HPDE6-E6E7 (cell line): ENCODE measurements at regions not wholly inside any gene's neighbourhood (a gene's known extent, or its start where the extent isn't known, plus 50 kb on each side); places are given as distances from the start of the nearest gene placed in this dataset.

Source experiments
- DNase-seq: peaks from one replicate; pipeline ENCODE4 v3.0.0; 2011; ENCODE audit warnings: missing footprints; ENCODE audit errors: extremely low spot score

- no peak for DNase-seq
These were observed 220.1 kb upstream of the CNTN5 start for GRCh38 chr11:98800696-98801095.

GRCh38 chr11:98828986-98829708 is 191.6 kb upstream of the CNTN5 start:
- DNase-seq: no peak

DNA sequence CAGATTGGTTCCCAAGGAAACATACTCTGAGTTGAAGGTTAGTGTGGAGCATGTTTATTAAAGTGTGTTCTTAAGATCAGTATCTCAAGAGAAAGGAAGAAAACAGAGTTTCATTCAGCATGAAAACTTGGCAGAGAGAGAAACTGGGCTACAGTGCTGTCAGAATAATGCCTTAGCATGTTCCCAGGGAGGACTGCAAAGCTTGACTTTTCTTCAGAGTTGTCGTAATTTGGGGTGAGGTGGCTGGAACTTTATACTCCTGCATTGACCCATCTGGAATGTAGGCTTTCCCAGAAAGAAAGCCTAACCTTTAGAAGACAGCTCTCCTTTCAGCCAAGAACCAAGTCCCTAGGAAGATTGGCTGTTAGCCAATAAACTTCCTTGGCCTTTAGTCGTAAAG is 190.8 kb upstream of the CNTN5 start:
- DNase-seq: no peak

- no peak for DNase-seq
These were observed 186.0 kb upstream of the CNTN5 start for GRCh38 chr11:98834776-98835175.

GRCh38 chr11:98835335-98835734 is 185.4 kb upstream of the CNTN5 start:
- no peak for DNase-seq

DNA sequence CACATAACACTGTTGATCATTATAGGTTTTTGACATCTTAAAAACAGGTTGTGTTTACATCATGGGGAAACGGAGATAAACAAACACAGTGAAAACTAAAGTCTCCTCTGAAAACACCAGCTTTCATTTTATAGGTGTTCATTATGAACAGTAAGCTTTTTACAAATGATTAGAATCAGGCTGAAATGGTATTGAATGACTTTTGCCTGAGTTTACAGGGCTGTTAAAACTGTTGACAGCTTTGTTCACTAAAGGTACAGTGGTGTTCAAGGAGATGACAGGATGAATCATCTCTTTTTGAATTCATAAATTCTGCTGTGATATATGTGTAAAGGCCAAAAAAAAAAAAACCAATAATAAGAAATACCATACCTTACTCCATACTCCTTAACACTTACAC is 184.6 kb upstream of the CNTN5 start:
- no peak for DNase-seq

GRCh38 chr11:98842187-98842586 is 178.6 kb upstream of the CNTN5 start:
- DNase-seq: no peak

GRCh38 chr11:98862169-98862568 is 158.6 kb upstream of the CNTN5 start:
- no peak for DNase-seq

DNA sequence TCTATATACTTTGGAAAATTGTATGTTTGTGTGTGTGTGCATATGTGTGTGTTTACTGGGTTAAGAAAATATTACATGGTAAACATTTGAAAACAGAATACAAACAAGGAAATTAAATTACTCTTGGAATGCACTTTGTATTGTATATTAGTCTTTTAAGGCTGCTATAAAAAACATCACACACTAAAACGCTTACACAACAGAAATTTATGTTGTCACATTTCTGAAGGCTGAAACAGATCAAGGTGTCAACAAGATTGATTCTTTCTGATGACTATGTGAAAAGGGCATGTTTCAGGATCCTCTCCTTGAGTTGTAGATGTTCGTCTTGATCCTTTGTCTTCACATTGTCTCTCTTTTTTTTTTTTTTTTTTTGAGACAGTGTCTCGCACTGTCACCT is 149.1 kb upstream of the CNTN5 start:
- DNase-seq: no peak

DNA sequence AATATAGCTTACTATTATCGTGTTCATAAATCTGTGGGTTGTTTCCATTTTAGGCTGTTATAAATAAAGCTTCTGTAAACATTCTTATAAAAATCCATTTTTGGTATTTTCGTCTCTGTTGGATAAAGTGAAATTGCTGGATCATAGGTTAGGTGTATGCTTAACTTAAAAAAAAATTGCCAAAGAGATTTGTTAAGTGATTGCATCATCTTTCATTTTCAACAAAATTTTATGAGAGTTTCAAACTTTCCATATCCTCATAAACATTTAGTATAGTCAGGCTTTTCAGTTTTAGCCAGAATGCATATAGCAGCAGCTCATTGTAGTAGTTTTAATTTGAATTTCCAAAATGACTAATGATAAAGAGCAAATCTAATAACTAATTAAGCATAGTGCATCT is 146.7 kb upstream of the CNTN5 start:
- no peak for DNase-seq

- no peak for DNase-seq
These were observed 124.8 kb upstream of the CNTN5 start for GRCh38 chr11:98895936-98896335.

DNA sequence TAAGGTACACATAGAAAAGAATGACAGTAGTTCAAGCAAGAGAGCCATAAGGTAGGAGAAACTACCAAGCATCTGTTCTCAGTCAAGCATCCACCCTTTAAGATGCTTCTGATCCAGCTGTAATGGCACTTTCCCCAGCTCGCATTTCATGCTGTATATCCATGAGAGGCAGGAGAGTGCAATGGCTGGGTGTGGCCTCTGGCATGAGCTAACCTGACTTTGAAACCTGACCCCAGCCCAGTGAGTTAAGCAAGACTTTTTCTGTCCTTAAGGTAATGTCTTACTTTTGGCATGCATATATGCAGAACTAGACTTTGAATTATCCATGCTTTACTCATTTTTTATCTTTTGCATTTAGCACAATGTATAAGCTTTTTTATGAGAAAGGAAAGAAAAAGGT is 79.8 kb upstream of the CNTN5 start:
- peak; percentile 57 for DNase-seq

- DNase-seq: no peak
These were observed 76.3 kb upstream of the CNTN5 start for GRCh38 chr11:98944461-98944860.

DNA sequence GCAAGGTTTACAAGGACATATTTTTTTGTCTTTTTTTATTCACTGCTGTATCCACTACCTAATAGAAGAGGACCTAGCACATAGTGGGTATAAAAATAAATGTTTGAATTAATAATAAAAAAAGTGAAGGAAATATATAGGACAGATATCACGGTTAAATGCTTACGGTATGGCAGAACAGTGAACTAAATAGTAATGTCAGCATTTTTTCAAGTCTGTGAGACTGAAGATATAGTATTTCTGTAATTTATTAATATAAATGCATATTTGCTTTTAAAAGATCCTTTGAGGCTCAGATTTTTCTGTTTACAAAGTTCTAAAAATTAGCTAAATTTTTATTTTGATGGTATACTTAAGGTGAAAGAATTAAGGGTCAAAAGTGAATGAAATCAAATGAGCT is 68.6 kb upstream of the CNTN5 start:
- DNase-seq: no peak

DNA sequence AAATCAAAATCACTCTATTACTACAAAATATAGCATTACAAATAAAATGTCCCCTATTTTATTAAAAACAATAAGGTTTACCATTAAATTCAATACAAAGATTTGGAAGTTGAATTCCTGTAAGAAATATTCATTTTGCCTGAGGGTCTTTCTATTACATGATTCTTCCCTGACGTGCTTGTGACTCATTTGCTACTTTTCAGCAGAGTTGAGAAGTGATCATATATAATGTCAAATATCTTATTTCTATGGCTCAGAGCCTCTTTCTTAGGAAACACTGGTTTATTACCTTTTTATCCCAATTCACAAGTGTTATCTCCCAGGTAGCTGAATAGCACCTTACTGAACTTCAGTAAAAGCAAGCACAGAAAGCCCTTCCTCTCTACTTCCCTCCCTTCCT is 65.2 kb upstream of the CNTN5 start:
- DNase-seq: peak; percentile 20

DNA sequence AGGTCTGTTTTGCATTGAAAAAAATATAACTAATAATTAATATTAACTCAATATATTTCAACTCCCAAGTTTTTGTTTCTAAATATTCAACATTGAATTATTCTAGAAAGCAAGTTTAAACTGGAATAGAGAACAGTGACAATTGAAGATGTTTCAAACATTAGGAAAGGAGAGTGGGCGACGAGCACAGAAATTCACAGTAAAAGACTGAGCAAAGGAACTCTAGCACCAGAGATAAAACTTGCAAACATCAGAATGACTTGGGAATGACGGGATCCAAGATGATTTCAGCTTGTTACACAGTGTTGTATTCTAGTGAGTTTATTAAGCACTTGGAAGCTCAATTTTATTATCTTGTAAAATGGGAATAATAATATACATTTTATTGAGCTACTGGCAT is 56.6 kb upstream of the CNTN5 start:
- DNase-seq: no peak

DNA sequence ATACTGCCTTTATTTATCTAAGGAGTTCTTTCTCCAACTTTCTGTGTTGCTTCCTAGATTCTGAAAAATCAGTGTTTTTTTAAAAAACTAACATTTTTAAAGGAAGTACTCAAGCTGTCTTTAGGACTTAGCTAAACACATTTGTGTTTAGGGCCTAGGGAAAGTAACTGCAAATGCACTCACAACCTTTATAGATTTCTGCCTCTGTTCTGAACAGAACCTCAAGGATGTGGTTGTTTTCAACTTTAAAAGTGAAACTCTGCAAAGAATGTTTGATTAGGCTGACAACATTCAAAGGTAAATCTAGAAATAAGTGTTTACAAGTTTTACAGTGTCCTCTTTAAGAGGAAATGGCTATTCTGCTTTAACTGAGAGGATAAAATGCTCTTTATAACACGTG is 55.4 kb upstream of the CNTN5 start:
- DNase-seq: no peak

DNA sequence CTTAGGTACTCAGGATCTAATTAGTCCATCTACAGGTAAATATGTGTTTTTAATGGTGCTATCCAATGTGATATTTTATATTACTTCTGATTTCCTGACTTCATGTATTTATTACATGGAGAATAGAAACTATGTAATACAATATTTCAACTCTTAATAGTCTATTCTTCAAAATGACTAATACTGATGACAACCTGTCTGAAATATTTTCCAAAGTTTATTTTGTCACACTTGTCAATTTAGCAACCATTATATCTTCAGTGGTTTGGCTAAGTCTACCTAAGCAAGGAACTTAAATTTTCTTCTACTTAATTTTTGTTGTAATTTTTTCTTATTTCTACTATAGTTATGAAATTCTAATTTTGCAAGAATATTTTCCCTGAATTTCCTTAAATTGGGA is 55.0 kb upstream of the CNTN5 start:
- no peak for DNase-seq

DNA sequence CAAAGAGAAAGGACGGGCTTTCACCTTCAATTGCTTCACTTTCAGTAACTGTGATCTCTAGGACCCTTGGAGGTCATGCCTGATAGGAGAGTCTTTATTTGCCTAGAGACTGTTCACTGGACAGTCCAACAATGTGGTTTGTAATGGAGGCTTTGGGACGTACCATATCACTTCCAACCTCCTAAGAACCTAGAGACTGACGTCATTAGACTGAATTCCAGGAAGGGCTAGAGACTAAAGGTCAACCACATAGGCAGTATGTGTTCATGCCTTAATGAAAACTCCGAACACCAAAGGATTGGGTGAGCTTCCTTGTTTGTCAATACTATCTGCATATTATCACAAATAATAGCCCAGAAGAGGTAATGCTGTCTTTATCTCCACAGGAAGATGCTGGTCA is 53.7 kb upstream of the CNTN5 start:
- no peak for DNase-seq
